HepG2 (cell line): ENCODE measurements at regions not wholly inside any gene's neighbourhood (a gene's known extent, or its start where the extent isn't known, plus 50 kb on each side); places are given as distances from the start of the nearest gene placed in this dataset.

ENCODE experiments used
- ATAC-seq: fragments of 200-7000 bp; cut with Tn5 transposase; 3 replicates; pipeline ENCODE4 v1.9.1; 2020; ENCODE audit warnings: mild to moderate bottlenecking, moderate library complexity
- BruUV-seq: library from RNA; stranded (reverse); fragments of 400-500 nt; replicated peaks from 2 replicates; lab custom pipeline; 2021; lab: Mats Ljungman, UMichigan
- CTCF ChIA-PET: fragments of 300-600 bp; formaldehyde crosslinking; extraction: SDS; loops from one replicate; lab custom pipeline; 2021; ENCODE audit warnings: low total read pairs, inconsistent platforms, low intra/inter-chr PET ratio; lab: Yijun Ruan, JAX
- POLR2A ChIA-PET: fragments of 350-600 bp; sonication (Branson Sonifier 250); formaldehyde crosslinking; loops from one replicate; lab custom pipeline; 2020; ENCODE audit warnings: antibody characterized with exemption, inconsistent platforms; lab: Yijun Ruan, JAX
- DNase-seq: peaks from one replicate; pipeline ENCODE4 v3.0.0-alpha.2; 2015; ENCODE audit warnings: low spot score
- FAIRE-seq: peaks from 3 replicates; lab custom pipeline; 2011; peaks lifted over from hg19 to GRCh38; lab: Jason Lieb, UNC
- H2AFZ ChIP-seq: one replicate; pipeline ENCODE4 v1.6.1; 2011; ENCODE audit warnings: low read length, inconsistent platforms
- H3K27ac ChIP-seq: fragments of 300-600 bp; 3 replicates; pipeline ENCODE4 v1.8.0; 2011; ENCODE audit warnings: mixed run types, mild to moderate bottlenecking, mixed read lengths, low read length, inconsistent platforms; ENCODE audit not compliant: insufficient read depth; ENCODE audit errors: extremely low read length
- H3K27me3 ChIP-seq, 2 experiments: fragments of 200-600 bp in 1 of 2; 2 replicates in 1 of 2; 3 replicates in 1 of 2; pipeline versions ENCODE4 v1.6.0 to v1.8.0; 2011; ENCODE audit warnings: low read length in 2 of 2, mild to moderate bottlenecking in 2 of 2, moderate library complexity in 2 of 2, inconsistent platforms in 1 of 2; ENCODE audit not compliant: insufficient read depth in 2 of 2, control insufficient read depth in 1 of 2
- H3K36me3 ChIP-seq, 2 experiments: fragments of 200-600 bp in 1 of 2; replicated peaks in 1 of 2; 2 replicates in 1 of 2; 3 replicates in 1 of 2; pipeline versions ENCODE4 v1.5.1 to v1.8.0; 2011; ENCODE audit warnings: low read length in 2 of 2, inconsistent platforms in 1 of 2; ENCODE audit not compliant: insufficient read depth in 2 of 2, control insufficient read depth in 1 of 2
- H3K4me1 ChIP-seq: 2 replicates; pipeline ENCODE4 v1.5.1; 2012; ENCODE audit warnings: low read length, inconsistent platforms; ENCODE audit not compliant: insufficient read depth
- H3K4me2 ChIP-seq: 2 replicates; pipeline ENCODE4 v1.6.0; 2011; ENCODE audit warnings: low read depth, low read length, inconsistent platforms
- H3K4me3 ChIP-seq, 3 experiments: fragments of 200-600 bp in 1 of 3; sonication (generic), shearing (Covaris generic) in 1 of 3; replicated peaks in 1 of 3; 2 replicates each; pipeline ENCODE4 v1.5.1; 2011 to 2016; ENCODE audit warnings: low read length in 3 of 3, inconsistent platforms in 2 of 3, low read depth in 2 of 3, mild to moderate bottlenecking in 2 of 3, control low read depth in 1 of 3, mixed read lengths in 1 of 3; ENCODE audit not compliant: insufficient read depth in 1 of 3
- H3K79me2 ChIP-seq: one replicate; pipeline ENCODE4 v1.6.1; 2011; ENCODE audit warnings: low read length, inconsistent platforms; ENCODE audit not compliant: insufficient read depth
- H3K9ac ChIP-seq: 2 replicates; pipeline ENCODE4 v1.6.0; 2011; ENCODE audit warnings: mild to moderate bottlenecking, low read depth, low read length, inconsistent platforms; ENCODE audit not compliant: insufficient read depth
- H3K9me3 ChIP-seq: 2 replicates; pipeline ENCODE4 v1.5.1; 2012; ENCODE audit warnings: mild to moderate bottlenecking, low read length
- H4K20me1 ChIP-seq: 2 replicates; pipeline ENCODE4 v1.6.0; 2011; ENCODE audit warnings: inconsistent platforms, mild to moderate bottlenecking, low read length, moderate library complexity; ENCODE audit not compliant: insufficient read depth
- GATA4 ChIP-seq: sonication (generic); IDR thresholded peaks from 2 replicates; pipeline ENCODE4 v1.6.1; 2016; ENCODE audit warnings: antibody characterized with exemption, low read depth, borderline replicate concordance
- GATAD2A ChIP-seq: IDR thresholded peaks from 2 replicates; pipeline ENCODE4 v1.6.1; 2016
- JUNB ChIP-seq: sonication (generic); formaldehyde crosslinking; IDR thresholded peaks from 2 replicates; pipeline ENCODE4 v1.8.0; 2022; ENCODE audit warnings: missing genetic modification reagents, mild to moderate bottlenecking, borderline replicate concordance
- KLF15 ChIP-seq: sonication (generic); formaldehyde crosslinking; IDR thresholded peaks from 2 replicates; pipeline ENCODE4 v1.8.1; 2023; ENCODE audit warnings: borderline replicate concordance, mild to moderate bottlenecking, inconsistent platforms, missing genetic modification reagents, mixed read lengths
- KLF6 ChIP-seq: IDR thresholded peaks from 2 replicates; pipeline ENCODE4 v1.8.0; 2016; ENCODE audit warnings: missing biosample characterization, missing genetic modification reagents
- KLF9 ChIP-seq: IDR thresholded peaks from 2 replicates; pipeline ENCODE4 v1.6.1; 2016; ENCODE audit warnings: low read depth
- MTA1 ChIP-seq: sonication (generic); formaldehyde crosslinking; IDR thresholded peaks from 2 replicates; pipeline ENCODE4 v1.4.0; 2020; ENCODE audit warnings: missing genetic modification reagents, mild to moderate bottlenecking, borderline replicate concordance
- ZBTB8A ChIP-seq: sonication (generic); formaldehyde crosslinking; IDR thresholded peaks from 2 replicates; pipeline ENCODE4 v1.4.0; 2020; ENCODE audit warnings: mild to moderate bottlenecking, low read depth, missing genetic modification reagents, borderline replicate concordance
- ZFP82 ChIP-seq: sonication (generic); formaldehyde crosslinking; IDR thresholded peaks from 2 replicates; pipeline ENCODE4 v1.5.1; 2020; ENCODE audit warnings: mild to moderate bottlenecking, missing genetic modification reagents, borderline replicate concordance
- ZNF512 ChIP-seq: sonication (generic); formaldehyde crosslinking; IDR thresholded peaks from 2 replicates; pipeline ENCODE4 v1.4.0; 2020; ENCODE audit warnings: mild to moderate bottlenecking, missing genetic modification reagents
- ZNF691 ChIP-seq: sonication (generic); formaldehyde crosslinking; IDR thresholded peaks from 2 replicates; pipeline ENCODE4 v1.4.0; 2020; ENCODE audit warnings: missing genetic modification reagents, low read depth, mild to moderate bottlenecking, borderline replicate concordance
- ZNF720 ChIP-seq: sonication (generic); formaldehyde crosslinking; IDR thresholded peaks from 2 replicates; pipeline ENCODE4 v1.4.0; 2020; ENCODE audit warnings: missing genetic modification reagents
- WGBS: methylation state at CpG from one replicate; pipeline ENCODE4 v1.1.6; 2017; ENCODE audit warnings: low lambda C conversion rate; 5-methylcytosine and 5-hydroxymethylcytosine counted together
- in situ Hi-C: cut with HindIII; loops from 2 replicates; pipeline ENCODE4 v1.10.0; 2017; ENCODE audit warnings: low pct_unique_long_range_greater_than_20kb; ENCODE audit not compliant: extremely low pct_ligation_motif_present
- intact Hi-C: fragments of 100-400 bp; cut with micrococcal nuclease; formaldehyde crosslinking; loops from one replicate; pipeline ENCODE4 v1.10.0; 2022; ENCODE audit not compliant: unreplicated experiment
- TF ChIP-seq, protein P1 (sequence below): IDR thresholded peaks from 2 replicates; pipeline ENCODE4 v1.6.1; 2016; ENCODE audit warnings: control low read depth
- TF ChIP-seq, protein P2 (sequence below): sonication (generic); formaldehyde crosslinking; IDR thresholded peaks from 2 replicates; pipeline ENCODE4 v1.9.0; 2022; ENCODE audit warnings: missing genetic modification reagents, mild to moderate bottlenecking, borderline replicate concordance

- H3K36me3 ChIP-seq: no peaks in the 10 kb centered on the region
- no peak overlapping the region for H3K27ac ChIP-seq
- H3K4me1 ChIP-seq: no peaks in the 10 kb centered on the region
- H3K27me3 ChIP-seq: no peaks in the 10 kb centered on the region
- WGBS: 5% methylated on average over 2 of the region's 2 CpGs
- ATAC-seq: no peak
- in situ Hi-C loops: no loop called here
- POLR2A ChIA-PET: no interaction called here
- no peaks in the 10 kb centered on the region for H4K20me1 ChIP-seq
- peaks cover 21% of the 10 kb centered on the region for H3K9me3 ChIP-seq
- CTCF ChIA-PET: no interaction called here
- H3K4me3 ChIP-seq: no peak overlapping the region
- no peak for TF ChIP-seq ZFP82 (CRISPR knock-in tag)
- TF ChIP-seq ZNF512 (CRISPR knock-in tag): no peak
- no peak for TF ChIP-seq JUNB (CRISPR knock-in tag)
- TF ChIP-seq KLF6 (CRISPR knock-in tag): no peak
- TF ChIP-seq GATA4: no peak
- TF ChIP-seq, all 625 proteins: peak for 0
- no peak for FAIRE-seq
- no peak overlapping the region for H3K9ac ChIP-seq
- H3K79me2 ChIP-seq: no peaks in the 10 kb centered on the region
- no peak for DNase-seq
- BruUV-seq: no TSS peak
- intact Hi-C loops: no loop called here
- H3K4me2 ChIP-seq: no peak overlapping the region
- H2AFZ ChIP-seq: no peak overlapping the region
Observed at GRCh38 chr3:36269274-36269673, 111.0 kb upstream of the STAC start.

DNA sequence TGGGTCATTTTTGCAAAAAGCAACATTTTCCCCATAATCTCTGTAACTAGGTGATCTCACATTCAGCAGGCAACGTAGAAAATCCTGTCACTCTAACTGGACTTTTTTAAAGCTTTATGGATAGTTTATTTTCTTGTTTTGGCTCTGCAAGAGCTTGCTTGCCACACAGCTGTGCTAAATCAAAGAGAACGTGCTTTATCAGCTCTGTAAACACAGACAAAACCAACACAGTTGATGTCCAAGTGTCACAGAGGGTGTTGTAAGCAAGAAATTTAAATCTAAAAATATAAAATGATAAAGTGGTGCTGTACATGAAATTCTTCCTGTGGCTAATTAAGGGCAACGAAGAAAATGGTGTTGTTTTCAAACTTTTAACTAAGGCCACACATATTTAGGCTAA lies 97.5 kb upstream of the STAC start:
- Histone ChIP-seq H3K27me3 (no peaks in the 10 kb centered on the region), H3K4me1 (no peaks in the 10 kb centered on the region), H3K36me3 (no peaks in the 10 kb centered on the region), H3K9ac (no peak overlapping the region), H2AFZ (no peak overlapping the region), H4K20me1 (no peaks in the 10 kb centered on the region), H3K27ac (no peak overlapping the region), H3K4me3 (no peak overlapping the region), H3K9me3 (peaks cover 17% of the 10 kb centered on the region; the same call in 1 of the 2 replicates), H3K4me2 (no peak overlapping the region), H3K79me2 (no peaks in the 10 kb centered on the region)
- ChIA-PET CTCF (no interaction called here), POLR2A (no interaction called here)
- DNase-seq: no peak
- no peak for ATAC-seq
- in situ Hi-C loops: no loop called here
- BruUV-seq: no TSS peak
- WGBS: 2% methylated on average over 3 of the region's 3 CpGs
- no peak for FAIRE-seq
- intact Hi-C loops: no loop called here
- TF ChIP-seq MTA1 (CRISPR knock-in tag): no peak
- TF ChIP-seq, protein P1, sequence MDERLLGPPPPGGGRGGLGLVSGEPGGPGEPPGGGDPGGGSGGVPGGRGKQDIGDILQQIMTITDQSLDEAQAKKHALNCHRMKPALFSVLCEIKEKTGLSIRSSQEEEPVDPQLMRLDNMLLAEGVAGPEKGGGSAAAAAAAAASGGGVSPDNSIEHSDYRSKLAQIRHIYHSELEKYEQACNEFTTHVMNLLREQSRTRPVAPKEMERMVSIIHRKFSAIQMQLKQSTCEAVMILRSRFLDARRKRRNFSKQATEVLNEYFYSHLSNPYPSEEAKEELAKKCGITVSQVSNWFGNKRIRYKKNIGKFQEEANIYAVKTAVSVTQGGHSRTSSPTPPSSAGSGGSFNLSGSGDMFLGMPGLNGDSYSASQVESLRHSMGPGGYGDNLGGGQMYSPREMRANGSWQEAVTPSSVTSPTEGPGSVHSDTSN: no peak
- TF ChIP-seq, protein P2, sequence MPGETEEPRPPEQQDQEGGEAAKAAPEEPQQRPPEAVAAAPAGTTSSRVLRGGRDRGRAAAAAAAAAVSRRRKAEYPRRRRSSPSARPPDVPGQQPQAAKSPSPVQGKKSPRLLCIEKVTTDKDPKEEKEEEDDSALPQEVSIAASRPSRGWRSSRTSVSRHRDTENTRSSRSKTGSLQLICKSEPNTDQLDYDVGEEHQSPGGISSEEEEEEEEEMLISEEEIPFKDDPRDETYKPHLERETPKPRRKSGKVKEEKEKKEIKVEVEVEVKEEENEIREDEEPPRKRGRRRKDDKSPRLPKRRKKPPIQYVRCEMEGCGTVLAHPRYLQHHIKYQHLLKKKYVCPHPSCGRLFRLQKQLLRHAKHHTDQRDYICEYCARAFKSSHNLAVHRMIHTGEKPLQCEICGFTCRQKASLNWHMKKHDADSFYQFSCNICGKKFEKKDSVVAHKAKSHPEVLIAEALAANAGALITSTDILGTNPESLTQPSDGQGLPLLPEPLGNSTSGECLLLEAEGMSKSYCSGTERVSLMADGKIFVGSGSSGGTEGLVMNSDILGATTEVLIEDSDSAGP (CRISPR knock-in tag): no peak
- no peak for TF ChIP-seq ZNF691 (CRISPR knock-in tag)
- TF ChIP-seq ZBTB8A (CRISPR knock-in tag): no peak
- TF ChIP-seq KLF15 (CRISPR knock-in tag): no peak
- no peak for TF ChIP-seq GATAD2A (CRISPR knock-in tag)
- no peak for TF ChIP-seq ZNF720 (CRISPR knock-in tag)
- no peak for TF ChIP-seq KLF9 (CRISPR knock-in tag)
